ENCODE measurements at regions not wholly inside any gene's neighbourhood (a gene's known extent, or its start where the extent isn't known, plus 50 kb on each side); places are given as distances from the start of the nearest gene placed in this dataset.

DNA sequence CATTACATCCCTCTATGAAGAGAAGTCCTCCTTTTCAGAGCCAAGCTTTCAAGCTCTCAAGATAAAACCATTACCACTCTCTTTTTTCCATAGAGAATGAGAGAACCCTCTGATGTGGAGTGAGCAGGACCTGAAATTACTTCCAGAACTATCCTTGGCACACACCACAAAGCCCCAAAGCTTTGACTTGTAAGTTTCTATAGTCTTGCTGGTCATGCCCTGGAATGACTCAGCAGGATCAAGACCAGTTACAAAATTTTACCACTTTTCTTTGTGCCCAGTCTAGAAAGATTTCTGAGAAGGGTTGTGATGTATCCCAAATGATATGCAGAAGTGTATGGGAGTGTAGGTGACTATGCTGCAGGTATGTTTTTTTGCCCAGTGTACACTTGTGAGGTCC, 760.6 kb downstream of the TLE1 start:
- no peak for DNase-seq (ENCODE audit: low spot score)

DNA sequence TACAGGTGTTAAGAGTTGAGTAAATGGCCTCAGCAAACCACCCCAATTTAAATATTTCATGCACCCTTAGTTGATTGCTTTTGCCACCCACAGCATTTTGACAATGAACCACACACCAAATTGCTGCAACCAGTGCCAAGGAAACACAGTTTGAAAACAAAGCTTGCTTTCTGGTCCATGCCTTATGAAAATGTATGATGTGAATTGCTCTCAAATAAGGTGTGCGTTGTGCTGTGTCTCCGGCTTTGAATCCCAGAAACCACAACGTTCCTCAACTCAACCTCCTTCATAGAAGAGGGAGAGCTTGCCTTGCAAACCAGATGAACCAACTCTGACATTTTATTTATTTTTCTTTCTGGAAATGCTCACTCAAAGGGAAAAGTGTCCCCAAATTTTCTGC, 762.7 kb downstream of the TLE1 start:
- DNase-seq (ENCODE audit: low spot score): no peak

DNA sequence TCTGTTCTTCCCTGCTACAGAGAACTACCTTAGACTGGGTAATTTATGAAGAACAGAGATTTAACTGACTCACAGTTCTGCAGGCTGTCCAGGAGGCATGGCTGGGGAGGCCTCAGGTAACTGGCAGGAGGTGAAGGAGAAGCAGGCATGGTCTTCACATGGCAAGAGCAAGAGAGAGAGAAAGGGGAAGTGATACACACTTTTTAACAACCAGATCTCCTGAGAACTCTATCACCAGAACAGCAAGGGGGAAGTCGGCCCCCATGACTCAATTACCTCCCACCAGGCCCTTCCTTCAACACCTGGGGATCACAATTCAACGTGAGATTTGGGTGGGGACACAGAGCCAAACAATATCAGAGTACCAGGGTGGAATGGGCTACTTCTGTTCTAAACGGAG, 766.8 kb downstream of the TLE1 start:
- no peak for DNase-seq (ENCODE audit: low spot score)

DNA sequence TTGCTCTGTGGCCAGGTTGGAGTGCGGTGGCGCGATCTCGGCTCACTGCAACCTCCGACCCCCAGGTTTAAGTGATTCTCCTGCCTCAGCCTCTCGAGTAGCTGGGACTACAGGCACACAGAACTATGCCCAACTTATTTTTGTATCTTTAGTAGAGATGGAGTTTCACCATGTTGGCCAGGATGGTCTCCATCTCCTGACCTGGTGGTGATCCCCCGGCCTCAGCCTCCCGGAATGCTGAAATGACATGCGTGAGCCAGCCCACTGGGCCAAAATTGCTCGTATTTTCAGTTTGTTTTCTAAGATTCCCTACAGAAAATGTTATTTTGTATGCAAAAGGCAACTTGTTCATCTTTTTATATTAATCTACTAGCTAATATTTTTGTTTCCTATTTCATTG, 782.6 kb downstream of the TLE1 start:
- no peak for DNase-seq (ENCODE audit: low spot score)

DNA sequence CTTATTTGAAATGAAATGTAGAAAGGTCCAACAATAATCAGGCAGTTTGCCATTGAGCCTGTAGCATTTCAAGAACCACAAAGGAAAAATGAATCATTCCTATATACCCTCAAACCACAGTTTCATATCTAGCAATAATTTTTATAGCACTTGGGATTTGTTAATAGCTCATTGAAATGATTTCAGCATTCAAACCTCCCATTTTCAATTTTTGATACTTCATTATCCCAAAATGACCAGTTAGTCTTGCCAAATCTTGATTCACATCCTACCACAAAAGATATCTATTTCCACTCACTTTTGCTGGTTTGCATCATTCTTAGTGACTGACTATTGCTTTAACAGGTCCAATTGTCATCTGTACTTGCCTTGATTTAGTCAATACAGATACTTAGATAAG, 790.1 kb downstream of the TLE1 start:
- DNase-seq (ENCODE audit: low spot score): no peak

DNA sequence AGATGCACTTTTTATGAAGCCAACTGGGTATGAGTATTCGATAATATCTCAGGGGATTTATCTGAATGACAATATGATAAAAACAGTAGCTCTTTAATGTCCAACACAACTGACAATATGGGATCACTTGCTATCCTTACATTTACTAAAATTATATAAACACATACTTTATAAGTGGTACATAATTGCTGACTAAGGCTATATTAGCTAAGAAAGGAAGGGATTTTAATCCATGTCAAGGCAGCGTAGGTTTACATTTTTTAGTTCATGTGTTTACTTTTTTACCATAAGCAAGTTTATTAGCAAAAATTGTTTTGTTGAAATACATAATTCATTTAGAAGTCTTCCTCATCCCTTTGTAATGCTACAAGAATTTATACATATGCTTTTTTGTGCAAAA, 796.2 kb downstream of the TLE1 start:
- no peak for DNase-seq (ENCODE audit: low spot score)

DNA sequence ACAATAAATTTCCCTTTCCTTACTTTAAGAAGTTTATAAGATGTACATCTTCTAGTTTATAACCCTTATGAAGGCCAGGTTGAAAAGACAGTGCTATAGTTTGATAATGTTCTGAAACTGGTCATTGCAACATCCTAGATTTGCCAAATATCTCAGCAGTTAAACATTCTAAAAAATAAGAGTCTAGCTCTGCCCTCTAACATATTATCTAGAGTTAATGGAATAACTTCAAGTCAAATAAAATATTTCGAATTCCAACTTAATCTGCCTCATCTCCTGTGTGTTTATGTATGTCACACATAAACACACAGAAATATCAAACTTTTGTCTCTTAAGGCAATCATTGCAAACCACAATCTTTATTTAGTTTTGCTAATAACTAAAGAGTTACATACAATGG, 796.6 kb downstream of the TLE1 start:
- no peak for DNase-seq (ENCODE audit: low spot score)

DNA sequence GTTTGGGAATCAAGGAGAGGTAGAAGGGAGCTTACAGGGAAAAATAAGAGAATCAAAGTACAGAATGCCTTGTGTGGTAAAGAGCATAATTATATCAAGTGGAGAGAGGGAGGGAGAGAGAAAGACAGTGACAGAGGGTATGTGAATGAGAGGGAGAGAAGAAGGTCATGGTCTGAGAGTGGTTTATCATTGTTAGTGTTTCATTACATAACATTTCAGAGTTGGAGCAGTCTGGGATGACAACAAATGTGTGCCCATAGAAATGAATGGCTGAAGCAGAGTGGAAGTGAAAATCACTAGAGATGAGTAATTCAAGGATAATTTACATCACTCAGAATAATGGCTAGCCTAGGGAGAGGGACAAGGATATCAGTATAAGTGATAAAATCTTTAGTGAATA, 799.2 kb downstream of the TLE1 start:
- no peak for DNase-seq (ENCODE audit: low spot score)

DNA sequence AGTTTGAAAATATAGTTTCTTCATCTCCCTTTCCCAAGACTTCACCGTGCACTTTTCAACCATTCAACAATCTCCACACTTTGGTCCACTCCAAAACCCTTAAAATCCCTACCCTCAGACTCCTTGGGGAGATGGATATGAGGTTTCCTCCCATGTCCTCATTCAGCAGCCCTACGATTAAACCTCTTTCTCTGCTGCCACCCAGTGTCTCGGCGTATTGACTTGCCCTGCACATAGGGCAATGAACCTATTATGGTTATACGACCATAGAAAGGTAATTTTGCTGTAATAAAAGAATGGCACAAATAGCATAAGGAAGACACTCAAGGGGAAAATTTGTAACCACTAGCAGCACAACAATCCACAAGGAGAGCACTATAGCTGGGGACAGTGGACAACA, 803.5 kb downstream of the TLE1 start:
- DNase-seq (ENCODE audit: low spot score): no peak

DNA sequence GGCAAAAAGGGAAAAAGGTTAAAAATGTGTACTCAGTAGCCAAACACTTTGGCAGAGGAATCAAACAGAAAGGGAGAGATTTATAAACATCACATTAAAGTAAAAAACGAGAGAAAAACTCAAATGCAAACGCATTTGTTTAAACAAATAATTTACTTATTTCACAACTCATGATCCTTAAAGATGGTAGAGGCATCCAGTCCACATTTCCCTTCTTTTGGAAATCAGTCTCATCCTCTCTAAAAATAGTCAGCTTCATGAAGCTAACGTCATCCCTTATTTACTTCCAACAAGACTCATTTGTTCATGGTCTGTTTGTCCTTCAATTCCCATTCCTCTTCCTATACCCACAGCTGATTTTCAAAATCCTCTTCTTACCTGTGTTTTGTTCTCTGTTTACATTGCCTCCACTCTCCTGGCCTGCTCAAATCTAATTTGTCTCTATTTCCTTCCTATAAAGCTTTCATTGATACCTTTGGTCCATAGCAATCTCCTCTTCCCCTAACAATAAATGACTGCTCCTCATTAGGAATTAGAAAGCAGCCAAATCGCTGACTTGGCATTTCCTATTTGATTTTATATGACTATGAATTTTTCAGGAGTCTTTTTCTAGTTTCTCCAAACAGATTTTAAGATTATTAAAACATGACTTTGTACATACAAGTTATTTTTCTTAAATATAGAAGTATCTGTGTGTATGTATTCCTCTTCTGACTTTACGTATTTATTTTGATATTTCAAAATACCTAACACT, 805.3 kb downstream of the TLE1 start:
- DNase-seq (ENCODE audit: low spot score): no peak

DNA sequence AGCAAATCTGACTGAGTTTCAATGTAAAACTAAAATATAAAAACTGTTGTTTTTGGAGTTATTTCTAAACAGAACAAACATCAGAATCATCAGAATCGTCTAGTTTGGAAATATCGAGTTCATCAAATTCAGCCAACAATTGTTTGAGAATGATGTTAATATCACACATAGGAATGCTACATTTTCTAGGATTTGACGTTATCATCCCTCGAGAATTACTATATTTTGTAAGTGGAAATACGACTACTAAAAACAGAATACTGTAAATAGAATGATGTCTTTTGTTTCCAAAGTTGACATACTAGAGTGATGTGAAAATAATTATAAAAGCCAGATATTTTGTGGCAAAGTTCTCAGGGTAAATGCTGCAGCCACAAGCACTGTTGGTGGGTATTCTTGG, 805.9 kb downstream of the TLE1 start:
- DNase-seq (ENCODE audit: low spot score): no peak

DNA sequence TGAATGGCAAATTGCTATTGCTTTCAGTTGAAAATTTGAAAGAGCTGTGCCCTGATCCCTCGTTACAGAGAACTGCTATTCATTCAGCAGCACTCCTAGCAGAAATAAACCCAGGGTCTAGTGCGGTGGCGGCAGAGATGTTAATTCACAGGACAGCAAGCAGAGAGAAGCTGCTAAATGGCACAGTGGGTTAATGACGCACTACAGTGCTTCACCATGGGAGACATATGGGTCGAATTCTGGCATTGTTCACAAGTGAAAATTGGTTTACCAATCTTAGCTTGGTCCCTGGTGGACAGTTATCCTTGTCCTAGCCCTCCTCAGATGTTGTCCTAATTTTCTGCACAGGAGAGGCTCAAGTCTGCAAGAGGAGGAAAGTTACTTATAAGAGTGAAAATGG, 807.4 kb downstream of the TLE1 start:
- DNase-seq (ENCODE audit: low spot score): no peak

DNA sequence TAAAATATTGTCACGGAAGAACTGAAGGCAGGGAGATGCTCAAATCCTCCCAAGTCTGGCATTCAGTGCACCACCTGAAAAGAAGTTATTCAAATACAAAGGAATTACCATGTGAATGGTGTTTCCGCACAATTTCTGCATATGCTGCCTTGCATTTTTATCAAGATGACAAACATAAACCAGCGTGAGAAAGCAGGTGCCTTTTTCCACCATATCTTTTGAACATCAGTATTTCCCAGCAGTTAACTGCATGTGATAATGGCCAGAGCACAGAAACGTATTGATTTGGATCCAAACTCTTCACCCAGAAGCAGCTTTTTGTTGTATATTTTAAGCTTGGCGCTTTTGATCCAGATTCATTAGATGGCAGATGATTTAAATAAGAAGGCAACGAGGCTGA, 808.0 kb downstream of the TLE1 start:
- no peak for DNase-seq (ENCODE audit: low spot score)

DNA sequence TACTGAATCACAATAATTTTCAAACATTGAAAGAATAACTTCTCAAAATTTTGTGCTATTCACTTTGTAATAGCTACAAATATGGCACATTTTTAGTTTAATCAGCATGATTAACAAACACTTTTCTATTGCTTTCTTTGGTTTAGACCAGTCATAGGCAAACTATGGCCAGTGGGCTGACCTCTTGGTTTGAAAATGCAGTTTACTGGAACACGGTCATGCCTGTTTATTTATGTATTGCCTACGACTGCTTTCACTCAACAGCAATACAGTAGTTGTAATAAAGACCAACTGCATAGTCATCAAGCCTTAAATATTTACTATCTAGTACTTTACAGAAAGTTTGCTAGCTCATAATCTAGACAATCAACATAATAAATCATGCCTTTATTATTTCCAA, 810.8 kb downstream of the TLE1 start:
- no peak for DNase-seq (ENCODE audit: low spot score)

DNA sequence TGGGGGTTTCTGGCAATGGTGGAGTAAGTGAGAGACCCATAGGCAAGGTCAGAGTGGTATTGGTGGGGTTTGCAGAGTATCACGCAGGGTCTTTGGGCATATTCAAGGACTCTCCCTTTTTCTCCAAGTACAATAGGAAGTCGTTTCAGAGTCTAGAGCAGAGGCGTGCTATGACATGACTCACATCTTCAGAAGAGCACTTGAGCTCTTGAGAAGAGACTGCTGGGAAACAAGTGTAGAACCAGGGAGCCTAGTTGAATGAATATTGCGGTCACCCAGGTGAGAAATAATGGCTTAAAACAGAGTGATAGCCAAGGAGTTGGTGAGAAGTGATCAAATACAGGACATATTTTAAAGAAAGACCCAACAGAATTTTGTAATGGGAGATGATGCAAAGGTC, 813.4 kb downstream of the TLE1 start:
- DNase-seq (ENCODE audit: low spot score): no peak

DNA sequence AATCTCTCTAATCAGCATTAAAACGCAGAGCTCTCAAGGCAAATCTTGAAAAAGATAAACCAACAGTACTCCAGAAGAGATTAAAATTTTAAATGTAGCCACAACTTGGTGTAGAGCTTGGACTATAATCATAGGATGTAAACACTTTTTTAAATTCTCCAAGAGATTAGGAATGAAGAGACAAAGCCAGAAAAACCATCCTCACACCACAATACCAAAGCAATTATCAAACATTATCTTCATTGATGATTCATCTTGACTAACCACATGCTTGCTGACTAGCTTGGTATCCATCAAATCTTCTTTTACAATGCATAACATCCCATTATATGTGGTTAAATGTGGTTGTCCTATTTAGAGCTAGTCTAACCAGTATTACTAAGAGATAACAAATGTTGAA, 815.1 kb downstream of the TLE1 start:
- DNase-seq (ENCODE audit: low spot score): peak; percentile 1

DNA sequence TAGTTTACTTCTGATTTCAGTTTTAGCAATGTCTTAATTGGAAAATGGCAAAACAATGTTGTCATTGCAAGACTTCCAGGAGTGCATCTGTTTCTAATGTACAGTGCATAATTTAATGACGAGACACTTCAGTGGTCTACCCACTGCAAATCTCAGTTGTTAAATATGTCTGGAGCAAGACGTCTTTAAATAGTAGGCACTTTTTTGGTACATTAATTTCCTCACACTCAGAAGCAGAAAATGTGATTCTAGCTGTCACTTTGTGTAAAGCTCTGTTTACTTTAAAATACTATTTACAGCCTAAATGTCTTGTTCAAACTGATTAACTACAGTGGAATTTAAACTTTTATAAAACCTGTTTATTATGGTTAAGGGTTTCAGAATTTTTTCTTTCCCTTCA, 815.5 kb downstream of the TLE1 start:
- DNase-seq (ENCODE audit: low spot score): no peak

DNA sequence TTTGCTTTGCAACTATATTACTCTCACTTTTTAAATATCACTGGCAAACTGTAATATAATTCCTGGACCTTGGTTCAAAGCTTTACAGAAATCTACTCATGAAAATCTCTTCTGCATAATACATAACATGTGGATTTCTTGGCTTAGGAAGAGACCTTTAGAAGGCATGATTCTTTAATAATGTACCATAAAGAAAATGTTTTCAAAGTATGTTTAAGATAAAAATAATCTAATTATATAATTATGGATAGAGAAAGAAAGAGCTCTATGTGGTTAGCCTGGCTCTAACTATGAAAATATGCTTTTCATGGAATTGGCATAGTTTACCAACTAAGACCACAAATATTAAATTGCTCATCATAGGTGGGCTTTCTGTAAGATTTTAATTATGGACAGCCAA, 817.8 kb downstream of the TLE1 start:
- no peak for DNase-seq (ENCODE audit: low spot score)

DNA sequence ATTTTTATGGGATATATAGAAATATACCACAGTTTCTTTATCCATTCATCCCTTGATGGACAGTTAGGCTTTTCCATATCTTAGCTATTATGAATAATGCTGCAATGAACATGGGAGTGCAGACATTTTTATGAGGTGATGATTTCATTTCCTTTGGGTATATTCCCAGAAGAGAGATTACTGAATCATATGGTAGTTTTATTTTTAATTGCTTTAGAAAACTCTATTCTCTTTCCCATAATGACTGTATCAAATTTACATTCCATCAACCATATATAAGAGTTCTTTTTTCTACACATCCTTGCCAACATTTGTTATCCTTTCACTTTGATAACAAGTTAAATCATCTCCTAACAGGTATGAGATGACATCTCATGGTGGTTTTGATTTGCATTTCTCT, 821.6 kb downstream of the TLE1 start:
- no peak for DNase-seq (ENCODE audit: low spot score)

DNA sequence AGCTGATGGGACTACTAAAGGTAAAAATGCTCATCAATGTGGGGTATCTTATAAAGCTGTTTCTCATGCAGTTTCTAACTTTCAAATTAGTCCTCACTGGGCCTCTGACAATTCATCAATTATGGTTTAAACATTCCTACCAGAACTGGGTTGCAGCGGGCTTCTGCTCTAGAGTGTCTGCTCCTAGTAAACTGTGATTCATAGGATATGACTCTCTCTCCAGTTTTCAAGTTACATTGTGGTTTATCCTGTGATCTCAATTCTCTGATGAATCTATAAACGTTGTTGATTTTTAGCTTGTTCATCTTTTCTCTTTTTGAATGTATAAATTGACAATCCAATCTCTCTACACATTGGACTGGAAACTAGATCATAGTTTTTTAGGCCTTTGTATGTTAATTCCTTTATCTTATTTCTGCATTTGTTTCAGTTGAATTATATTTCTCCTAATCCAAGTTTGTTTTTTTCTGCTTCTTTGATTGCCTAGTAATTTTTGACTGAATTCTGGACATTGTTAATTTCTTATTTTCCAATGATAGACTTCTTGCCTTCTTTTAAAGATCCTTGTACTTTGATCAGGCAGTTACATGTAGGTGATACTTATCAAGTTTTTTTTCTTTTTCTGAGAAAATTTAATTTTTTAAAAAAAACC, 822.6 kb downstream of the TLE1 start:
- no peak for DNase-seq (ENCODE audit: low spot score)

DNA sequence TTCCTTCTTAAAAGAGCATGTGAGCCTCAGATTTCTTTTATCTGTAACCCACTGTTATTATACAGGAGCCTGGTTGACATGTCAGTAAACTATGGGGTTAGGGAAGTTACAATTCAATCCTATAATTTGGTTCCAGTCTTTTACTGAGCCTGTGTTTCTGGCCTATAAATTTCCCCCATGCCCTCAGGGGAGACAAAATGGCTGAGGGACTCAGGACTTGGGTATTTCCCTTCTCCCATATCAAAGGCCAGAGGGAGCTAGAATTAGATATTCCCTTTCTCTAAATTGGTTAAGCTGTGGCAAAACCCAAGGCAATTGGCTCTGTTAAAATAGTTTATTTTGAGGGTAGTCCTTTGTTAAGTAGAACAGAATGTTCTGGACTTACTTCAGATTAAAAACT, 823.2 kb downstream of the TLE1 start:
- DNase-seq (ENCODE audit: low spot score): no peak

DNA sequence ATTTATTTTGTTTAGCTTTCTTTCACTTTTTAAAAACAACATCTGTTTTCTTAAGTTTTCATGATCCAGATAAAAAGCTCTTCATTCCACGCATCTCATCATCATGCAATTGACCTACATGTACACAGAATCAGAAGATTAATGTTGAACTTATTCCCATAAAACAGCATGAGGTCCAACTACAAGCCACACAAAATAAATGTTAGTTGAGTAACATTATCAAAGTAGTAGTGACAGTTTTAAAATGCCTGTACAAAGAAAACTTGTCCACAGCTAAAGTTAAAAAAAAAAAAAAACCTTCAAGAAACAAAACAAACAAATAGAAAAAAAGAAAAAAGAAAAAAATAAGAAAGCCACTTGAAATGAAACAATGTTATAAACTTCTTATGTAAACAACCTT, 846.3 kb downstream of the TLE1 start:
- no peak for DNase-seq (ENCODE audit: low spot score)

DNA sequence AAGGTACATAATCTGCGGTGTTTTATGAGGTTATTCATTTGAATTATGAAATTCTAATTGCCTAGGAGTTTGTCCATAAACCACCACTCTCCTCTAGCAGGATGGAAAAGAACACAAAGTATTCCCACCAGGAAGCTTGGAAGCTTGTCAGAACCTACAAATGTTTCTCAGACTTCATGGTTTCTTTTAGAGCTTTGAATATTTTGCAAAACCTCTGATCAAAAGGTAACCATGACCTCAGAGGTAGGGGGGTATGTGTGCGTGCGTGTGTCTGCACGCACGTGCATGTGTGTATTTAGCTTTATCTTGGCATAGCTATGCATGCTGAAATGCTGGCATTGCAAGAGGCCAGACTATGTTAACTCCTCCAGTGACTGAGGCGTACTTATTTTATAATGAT, 847.0 kb downstream of the TLE1 start:
- DNase-seq (ENCODE audit: low spot score): no peak

DNA sequence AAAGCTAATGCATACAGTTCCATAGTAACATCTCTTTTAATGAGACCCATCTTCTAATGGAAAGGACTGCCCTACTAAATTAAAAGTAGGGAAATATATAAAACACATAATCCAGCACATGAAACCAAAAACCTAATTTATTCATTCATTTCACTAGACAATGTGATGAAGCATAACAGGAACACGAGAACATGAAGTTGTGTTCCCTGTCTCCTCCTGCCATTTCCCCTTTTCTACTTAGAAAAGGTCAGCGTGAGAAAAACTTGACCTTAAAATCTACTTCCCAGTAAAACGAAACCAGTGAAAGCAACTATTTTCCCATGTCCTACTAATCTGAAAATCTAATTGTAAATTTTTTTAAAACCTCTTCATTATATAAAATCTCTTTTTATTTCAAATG, 847.5 kb downstream of the TLE1 start:
- no peak for DNase-seq (ENCODE audit: low spot score)

All from GM03348 (cell line).